Caki2 (cell line): ENCODE measurements at regions not wholly inside any gene's neighbourhood (a gene's known extent, or its start where the extent isn't known, plus 50 kb on each side); places are given as distances from the start of the nearest gene placed in this dataset.

Experiments used
- DNase-seq: peaks from one replicate; pipeline ENCODE4 v3.0.0-alpha.2; 2015; ENCODE audit warnings: low read depth
- in situ Hi-C: cut with HindIII; loops from 2 replicates; pipeline ENCODE4 v1.10.0; 2016; ENCODE audit warnings: low sequenced_read_pairs, low pct_unique_long_range_greater_than_20kb, mixed read lengths

DNA sequence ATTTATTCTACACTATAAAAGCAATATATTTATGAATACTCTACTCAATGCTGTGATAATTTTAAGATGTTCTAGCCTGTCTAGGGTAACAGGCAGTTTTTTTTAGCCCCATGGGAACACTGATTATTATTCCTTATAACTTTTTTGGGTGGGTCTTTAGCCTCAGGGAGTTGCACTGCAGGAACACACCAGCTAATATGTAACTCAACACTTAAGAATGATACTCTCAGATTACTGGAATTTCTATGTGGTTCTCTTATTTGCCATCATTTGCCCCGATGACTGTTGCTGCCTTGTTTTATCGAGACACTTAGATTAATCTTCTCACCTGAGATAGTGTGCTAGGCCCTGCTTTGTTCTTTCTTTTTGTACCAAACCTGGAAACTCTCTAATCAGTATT lies 396.9 kb upstream of the SLITRK1 start:
- DNase-seq = no peak
- in situ Hi-C loops = no loop called here

DNA sequence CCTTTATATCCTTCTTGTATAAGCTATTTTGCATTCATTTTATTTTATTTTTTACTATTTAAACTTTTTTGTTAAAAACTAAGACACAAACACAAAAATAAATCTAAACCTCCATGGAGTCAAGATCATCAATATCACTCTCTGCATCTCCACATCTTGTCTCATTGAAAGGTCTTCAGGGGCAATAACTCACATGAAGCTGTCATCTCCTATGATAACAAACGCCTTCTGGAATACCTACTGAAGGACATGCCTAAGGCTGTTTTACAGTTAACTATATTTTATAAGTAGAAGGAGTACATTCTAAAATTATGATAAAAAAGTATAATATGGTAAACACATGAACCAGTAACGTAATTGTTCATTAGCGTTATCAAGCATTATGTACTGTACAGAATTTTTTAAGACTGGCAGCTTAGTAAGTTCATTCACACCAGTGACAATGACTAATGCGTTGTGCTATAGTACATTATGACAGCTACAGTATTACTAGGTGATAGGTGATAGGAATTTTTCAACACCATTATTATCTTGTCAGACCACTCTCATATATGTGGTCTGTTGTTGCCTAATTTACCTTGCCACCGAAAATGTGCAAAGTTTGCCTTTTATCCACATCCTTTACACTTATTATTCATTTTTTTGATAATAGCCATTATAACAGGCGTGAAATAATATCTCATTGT lies 390.7 kb upstream of the SLITRK1 start:
- no peak for DNase-seq
- in situ Hi-C loops = no loop called here

DNA sequence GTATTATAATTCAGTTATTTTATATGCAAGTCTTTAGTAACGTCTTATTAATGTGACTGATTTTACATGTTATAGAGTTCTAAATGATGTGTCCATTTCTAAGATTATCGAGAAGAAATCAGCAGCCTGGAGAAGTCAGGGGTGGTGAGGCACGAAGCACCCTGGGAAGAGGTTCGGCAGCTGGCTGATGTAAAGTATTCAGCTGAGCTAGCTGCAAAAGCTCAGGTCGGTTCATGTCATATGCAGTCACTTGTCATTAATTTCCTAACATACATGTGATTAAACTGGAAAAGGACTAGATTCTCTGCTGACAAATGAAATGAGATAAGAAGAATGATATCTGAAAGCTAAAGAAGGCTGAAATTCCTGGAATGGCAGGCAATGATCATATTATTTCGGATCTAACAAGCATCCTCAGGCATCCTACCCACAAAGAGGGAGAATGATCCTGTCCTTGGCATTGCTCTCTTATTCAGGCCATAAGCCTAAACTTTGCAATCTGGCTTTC lies 383.0 kb upstream of the SLITRK1 start:
- no peak for DNase-seq
- in situ Hi-C loops = no loop called here

DNA sequence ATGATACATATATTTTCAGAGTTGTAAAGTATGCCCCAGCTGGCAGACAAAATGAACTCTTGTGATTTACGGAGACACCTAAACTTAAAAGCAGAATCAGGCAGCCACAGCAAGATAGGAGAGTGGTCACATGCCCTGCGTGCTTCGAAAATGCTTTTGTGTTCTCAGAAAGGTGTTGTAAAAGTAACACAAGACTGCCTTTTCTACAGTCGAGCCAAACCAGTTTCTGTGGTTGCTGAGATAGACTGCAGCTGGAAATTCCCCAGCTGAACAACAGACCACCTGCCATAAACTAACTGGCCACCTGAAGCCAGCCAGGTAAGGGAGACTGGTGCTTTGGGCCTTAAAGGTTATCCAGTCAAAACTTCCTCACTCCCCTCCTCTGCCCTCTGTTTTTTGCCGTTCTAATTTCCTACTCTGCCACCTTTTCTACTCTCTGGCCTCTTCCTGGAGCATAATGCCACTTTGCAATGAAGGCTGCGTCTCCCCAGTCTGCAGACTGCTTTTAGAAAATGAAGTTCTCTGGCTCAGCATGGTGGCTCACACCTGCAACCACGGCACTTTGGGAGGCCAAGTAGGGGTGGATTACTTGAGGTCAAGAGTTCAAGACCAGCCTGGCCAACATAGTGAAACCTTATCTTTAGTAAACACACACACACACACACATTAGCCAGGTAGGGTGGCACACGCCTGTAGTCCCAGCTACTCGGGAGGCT lies 381.2 kb upstream of the SLITRK1 start:
- in situ Hi-C loops = no loop called here
- DNase-seq = no peak

DNA sequence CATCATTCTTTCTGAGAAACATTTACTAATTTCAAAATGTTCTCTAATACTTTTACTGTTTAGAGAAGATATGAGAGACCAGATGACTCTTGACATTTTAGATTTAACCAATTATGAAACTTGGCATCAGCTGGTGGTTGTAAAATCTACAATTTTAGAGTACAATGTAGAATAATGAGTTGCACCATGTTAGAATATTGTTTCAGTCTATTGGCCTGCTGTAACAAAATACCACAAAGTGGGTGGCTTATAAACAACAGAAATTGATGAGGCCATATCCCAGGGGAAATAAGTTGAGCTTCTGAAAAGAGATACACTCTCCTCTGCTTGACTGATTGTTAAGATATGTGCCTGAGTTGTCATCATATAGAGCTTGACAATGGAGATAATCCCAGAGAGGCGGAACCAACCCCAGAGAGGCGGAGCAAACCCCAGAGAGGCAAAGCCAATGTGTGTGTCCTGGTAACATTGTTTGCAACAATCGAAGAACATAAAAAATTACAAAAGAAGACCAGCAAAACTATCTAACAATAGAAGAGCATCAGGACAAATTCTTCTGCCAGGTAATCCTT lies 373.0 kb upstream of the SLITRK1 start:
- in situ Hi-C loops = no loop called here
- no peak for DNase-seq

DNA sequence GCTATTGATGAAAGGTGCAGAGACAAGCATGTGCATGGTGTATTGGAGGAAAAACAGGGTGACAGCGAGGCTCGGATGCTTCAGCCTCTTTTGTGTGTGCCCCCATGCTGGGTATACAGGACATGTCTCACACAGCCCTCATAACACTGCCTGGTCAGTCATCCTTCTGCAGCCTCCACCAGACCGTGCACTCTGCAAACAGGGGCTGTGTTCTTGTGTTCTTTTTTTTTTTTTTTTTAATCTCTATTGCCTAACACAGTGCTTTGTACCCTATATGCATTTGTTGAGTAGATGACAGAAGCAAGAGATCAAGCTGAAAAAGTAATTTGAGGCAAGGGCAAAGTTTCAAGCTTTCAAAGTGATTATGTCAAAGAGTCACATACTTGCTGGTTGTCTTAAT lies 367.2 kb upstream of the SLITRK1 start:
- in situ Hi-C loops = no loop called here
- no peak for DNase-seq

DNA sequence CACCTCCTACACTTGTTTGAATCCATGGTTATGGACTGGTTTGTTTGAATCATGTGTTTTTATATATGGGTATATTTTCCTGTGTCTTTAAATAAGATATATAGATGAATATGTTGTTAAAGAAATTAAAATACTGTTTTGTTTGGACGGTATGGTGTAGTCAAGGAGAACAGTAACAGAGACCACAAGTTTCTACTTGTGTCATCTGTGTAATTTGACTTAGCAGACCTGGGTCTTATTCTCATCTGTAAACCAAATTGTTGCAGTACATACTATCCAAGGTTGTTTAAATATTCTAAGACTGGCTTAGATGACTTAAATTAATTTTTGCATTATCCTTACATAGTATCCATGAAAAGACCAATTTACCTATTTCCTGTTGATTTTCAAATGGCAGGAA lies 361.1 kb upstream of the SLITRK1 start:
- in situ Hi-C loops = no loop called here
- DNase-seq = no peak

DNA sequence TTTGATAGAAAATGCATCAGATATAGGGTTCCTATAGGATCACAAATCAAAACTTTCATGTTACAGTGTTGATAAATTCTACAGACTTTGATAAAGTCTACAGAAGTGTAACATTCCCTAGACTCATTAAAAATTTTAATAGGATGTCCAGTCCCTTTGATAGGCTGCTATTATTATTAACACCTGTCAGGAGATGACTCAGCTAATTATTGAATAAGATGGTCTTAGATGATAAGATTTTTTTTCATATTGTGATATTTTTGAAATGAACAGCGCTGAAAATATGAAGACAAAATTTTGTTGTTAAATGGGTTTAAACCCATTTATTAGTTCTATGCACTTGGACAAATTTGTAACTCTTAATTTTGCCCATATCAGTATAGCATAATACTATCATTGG lies 356.8 kb upstream of the SLITRK1 start:
- DNase-seq = no peak
- in situ Hi-C loops = no loop called here

DNA sequence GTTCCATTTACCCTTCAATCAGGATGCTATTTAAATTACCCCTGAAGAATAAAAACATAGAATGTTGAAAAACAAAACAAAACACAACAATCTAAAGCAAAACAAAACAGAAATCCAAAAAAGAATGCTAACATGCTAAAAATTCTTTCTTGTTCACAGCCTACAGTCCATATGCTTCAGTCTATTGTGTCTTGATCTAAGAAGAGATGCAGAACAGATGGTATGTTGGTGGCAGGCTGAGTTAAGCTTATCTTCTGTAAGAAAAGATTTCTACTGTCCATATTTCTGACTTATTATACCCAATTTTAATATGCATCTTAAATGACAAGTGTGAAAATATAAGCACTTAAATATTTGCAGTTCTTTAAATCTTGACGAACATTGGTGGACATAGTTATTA lies 356.1 kb upstream of the SLITRK1 start:
- in situ Hi-C loops = no loop called here
- DNase-seq = no peak

DNA sequence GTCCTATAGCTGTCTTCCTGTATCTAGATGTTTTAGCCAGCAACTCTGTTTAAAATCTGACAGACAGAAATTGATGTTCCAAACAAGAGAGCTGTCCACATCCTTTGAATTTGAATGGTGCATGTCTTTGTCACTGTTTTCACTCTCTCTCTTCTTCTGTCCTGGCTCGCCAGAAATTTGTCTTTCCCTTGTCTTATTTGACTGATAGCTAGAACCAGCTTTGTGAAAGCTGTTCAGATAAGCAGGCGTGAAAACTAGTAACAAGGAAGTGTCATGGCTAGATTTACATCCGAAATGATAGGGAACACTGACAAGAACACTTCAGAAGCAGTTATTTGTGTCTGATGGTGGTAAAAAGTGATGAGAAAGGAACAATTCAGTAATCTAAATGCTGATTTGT lies 354.9 kb upstream of the SLITRK1 start:
- DNase-seq = no peak
- in situ Hi-C loops = no loop called here

DNA sequence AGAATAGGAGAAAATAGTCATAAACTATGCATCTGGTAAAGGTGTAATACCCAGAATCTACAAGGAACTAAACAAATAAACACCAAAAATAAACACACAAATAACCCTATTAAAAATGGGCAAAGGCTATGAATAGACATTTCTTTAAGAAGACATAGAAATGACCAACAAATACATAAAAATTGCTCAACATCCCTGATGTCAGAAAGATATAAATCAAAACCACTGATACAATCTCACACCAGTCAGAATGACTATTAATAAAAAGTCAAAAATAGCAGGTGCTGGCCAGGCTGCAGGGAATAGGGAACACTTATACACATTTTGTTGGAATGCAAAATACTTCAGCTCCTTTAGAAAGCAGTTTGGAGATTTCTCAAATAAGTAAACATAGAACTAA lies 352.1 kb upstream of the SLITRK1 start:
- in situ Hi-C loops = no loop called here

DNA sequence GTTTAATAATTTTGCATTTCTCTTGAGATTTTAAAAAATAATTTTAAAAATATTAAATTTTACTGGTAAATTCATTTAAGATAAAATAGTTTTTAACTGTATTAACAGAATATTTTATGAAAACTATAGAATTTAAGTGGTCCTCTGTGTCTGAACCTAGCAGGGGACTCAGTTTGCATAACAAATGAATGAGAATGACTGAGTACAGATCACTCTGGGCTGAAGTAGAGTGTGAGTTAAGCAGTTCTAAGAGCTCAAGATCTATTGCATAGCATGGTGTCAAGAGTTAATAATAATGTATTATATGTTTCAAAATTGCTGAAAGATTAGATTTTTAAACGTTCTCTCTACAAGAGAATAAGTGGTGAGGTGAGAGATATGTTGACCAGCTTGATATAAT lies 348.3 kb upstream of the SLITRK1 start:
- DNase-seq = no peak
- in situ Hi-C loops = no loop called here

More for the DNA sequence above, 352.1 kb upstream of the SLITRK1 start:
- DNase-seq = no peak

DNA sequence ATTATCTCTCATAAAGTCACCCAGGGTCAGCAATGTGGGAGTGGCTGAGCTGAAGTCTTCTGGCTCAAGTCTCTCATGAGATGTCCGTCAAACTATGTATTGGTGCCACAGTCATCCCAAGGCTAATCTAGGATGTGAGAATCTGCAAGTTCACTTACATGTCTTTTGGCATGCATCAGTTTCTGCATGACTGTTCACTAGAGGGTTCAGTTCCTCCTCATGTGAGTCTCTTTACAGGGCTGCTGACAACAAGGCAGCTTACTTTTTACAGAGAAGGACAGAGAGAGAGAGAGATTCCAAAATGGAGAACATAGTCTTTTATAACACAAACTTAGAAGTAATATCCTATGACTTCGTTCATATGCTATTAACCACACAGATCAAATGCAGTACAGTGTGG lies 328.8 kb upstream of the SLITRK1 start:
- in situ Hi-C loops = no loop called here

DNA sequence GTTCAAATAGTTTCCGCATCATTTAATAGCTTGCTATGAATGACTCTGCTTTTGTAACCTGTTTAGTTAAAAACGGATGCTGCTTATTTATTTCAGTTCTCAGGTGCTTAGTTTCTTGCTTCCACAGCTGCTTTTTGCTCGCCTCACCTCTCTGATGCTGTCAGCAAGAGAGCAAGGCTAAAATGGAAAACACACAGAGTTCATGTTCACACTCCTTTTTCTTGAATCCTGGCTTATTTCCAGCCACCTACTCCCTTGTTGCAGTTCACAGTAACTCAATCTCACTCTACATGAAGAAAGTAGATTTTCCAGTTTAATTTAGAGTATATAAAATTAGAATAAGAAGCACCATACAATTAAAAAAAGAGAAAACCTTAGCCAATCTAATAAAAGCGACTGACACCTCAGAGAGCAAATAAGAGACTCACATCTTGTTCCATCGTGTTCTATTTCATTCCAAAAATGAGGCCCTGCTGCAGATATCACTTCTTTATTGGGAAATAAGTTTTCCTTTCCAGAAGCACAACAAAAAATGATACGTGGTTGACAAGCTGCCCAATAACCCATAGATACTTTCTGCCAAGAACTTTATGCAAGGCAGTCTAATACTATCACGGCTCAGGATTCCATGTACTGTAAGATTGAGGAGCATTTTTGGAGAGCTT lies 326.1 kb upstream of the SLITRK1 start:
- in situ Hi-C loops = no loop called here

More for the DNA sequence above, 328.8 kb upstream of the SLITRK1 start:
- DNase-seq = no peak

DNA sequence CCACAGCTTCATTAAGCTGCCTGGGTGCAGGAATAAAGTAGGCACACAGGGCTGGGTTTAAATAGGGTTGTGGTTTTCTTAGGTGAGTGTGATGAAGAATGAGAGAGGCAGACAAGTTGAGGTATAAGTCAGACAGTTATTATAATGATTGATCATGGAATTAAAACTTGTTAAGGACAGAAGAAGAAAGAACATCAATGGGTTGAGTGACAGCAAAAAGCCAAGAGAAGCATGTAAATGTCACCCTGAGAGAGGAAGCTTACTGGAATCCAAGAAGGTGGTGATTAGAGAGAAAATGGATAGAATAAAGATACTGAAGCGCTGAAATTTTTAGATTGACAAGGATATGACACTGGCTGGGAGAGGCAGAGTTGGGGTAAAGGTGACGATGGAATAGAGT lies 325.2 kb upstream of the SLITRK1 start:
- in situ Hi-C loops = no loop called here

More for the DNA sequence above, 326.1 kb upstream of the SLITRK1 start:
- DNase-seq = no peak

DNA sequence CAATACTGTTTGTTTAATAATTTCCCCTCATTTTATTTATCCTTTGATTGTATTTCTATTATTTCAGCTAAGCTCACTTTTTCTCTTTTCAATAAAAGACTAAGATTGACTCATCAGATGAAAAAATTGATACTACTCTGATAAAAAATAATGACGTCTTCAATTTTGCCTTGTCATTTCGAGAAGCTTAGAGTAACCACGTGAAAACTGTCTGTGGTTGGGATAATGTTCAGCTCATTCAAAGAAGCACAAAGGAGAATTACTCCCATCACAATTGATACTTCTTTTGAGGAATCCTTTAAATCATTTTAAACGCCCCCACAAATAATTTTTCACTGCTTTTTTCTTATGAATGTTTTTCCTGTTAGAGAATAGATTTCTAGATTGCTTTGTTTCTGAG lies 318.7 kb upstream of the SLITRK1 start:
- in situ Hi-C loops = no loop called here
- no peak for DNase-seq

More for the DNA sequence above, 325.2 kb upstream of the SLITRK1 start:
- DNase-seq = no peak

DNA sequence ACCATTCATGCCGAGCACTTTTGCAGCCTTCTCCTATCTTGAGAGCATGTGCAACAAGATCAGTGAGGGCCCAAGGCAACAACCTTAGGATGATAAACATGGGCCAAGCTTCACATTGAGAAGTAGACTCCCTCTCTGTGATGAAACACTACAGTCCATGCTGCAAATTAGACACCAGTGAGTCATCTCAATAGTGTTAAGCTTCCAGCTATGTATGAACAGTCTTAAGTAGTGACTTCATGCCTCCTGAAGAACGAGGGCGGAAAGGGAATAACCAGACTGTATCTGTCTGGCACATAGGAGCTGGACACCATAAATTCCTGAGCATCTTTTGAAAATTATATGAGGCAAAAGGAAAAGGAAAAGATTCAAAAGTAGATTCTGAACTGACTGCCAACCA lies 309.9 kb upstream of the SLITRK1 start:
- no peak for DNase-seq
- in situ Hi-C loops = no loop called here

DNA sequence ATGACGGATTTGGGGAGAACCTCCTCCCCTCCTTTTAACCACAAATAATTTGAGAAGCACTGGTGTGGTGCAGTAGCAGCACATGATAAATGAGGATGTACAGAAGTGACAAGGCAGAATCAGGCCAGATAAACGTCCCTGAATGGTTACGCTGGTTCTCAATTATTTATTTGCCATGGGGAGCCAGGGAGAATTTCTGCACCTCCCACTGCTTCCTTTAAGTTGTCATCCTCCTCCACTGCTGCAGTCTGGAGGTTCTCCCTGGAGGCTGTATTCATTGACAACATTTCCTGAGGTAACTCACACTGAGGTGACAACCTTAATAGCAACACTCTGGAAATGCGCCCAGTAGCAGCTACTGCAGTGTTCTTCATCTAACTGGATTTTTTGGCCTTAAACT lies 308.9 kb upstream of the SLITRK1 start:
- in situ Hi-C loops = no loop called here
- DNase-seq = no peak

DNA sequence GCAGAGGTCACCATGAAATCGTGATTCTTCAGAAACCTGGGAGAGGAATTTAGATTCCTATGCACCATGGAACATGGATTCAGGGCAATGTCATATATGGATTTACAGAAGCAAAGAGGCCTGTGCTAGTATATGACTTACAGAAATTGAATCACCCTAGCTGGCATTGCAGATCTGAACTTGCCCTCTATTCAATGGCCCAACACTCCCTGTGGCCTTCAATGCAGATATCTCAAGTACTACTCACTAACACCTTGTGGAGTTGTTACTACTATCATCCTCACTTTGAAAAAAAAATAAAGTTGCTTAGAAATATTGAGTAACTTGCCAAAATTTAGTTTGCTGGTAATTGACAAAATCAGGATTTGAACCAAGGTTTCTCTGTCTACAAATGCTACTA lies 305.4 kb upstream of the SLITRK1 start:
- in situ Hi-C loops = no loop called here
- no peak for DNase-seq
